ENCODE measurements at regions not wholly inside any gene's neighbourhood (a gene's known extent, or its start where the extent isn't known, plus 50 kb on each side); places are given as distances from the start of the nearest gene placed in this dataset.

GRCh38 chr7:115613836-115614235 lies 416.7 kb downstream of the TFEC start:
- Histone ChIP-seq H2BK15ac (ENCODE audit: low read length) (no peak overlapping the region), H3K4me3 (ENCODE audit: extremely low read depth in 1 of 4, insufficient read depth in 2 of 4, low read depth in 3 of 4, low read length in 4 of 4) (no peak overlapping the region), H3K4me2 (ENCODE audit: insufficient read depth in 1 of 2, low read depth in 2 of 2, low read length in 2 of 2) (no peak overlapping the region), H2BK5ac (ENCODE audit: low read depth, low read length) (no peak overlapping the region), H4K91ac (replicated peaks; ENCODE audit: insufficient read length, low read length) (no peak overlapping the region), H3K79me1 (ENCODE audit: low read depth, low read length) (no peaks in the 10 kb centered on the region), H4K20me1 (replicated peaks in 1 of 2; ENCODE audit: control insufficient read depth in 1 of 2, insufficient read depth in 2 of 2, low read length in 2 of 2) (no peaks in the 10 kb centered on the region), H2BK12ac (ENCODE audit: low read depth, low read length) (no peak overlapping the region), H3K4me1 (replicated peaks in 1 of 4; ENCODE audit: control insufficient read depth in 3 of 4, insufficient read depth in 4 of 4, low read length in 3 of 4) (no peaks in the 10 kb centered on the region), H3K56ac (replicated peaks; ENCODE audit: insufficient read length, low read depth, low read length) (no peak overlapping the region), H3K79me2 (ENCODE audit: control insufficient read depth in 1 of 2, insufficient read depth in 2 of 2, low read length in 2 of 2) (no peaks in the 10 kb centered on the region), H2AFZ (ENCODE audit: low read length) (no peak overlapping the region), H4K8ac (ENCODE audit: extremely low read depth, insufficient read depth, low read length) (no peak overlapping the region), H3K27ac (ENCODE audit: low read depth, low read length) (no peak overlapping the region), H3K9ac (replicated peaks in 1 of 4; ENCODE audit: extremely low read depth in 1 of 4, low read depth in 3 of 4, low read length in 3 of 4) (no peak overlapping the region), H3K27me3 (replicated peaks in 1 of 4; ENCODE audit: control insufficient read depth in 3 of 4, extremely low read depth in 1 of 4, insufficient read depth in 3 of 4, low read length in 3 of 4) (no peaks in the 10 kb centered on the region), H2BK20ac (ENCODE audit: low read length) (no peak overlapping the region), H4K5ac (ENCODE audit: insufficient read length, low read depth, low read length) (no peak overlapping the region), H3K18ac (ENCODE audit: extremely low read depth, low read length) (no peak overlapping the region), H3K23me2 (ENCODE audit: low read depth, low read length) (no peaks in the 10 kb centered on the region), H3K36me3 (ENCODE audit: control insufficient read depth in 2 of 4, insufficient read depth in 4 of 4, low read length in 3 of 4) (no peaks in the 10 kb centered on the region), H2BK120ac (replicated peaks; ENCODE audit: low read depth, low read length) (no peak overlapping the region), H2AK5ac (ENCODE audit: low read depth, low read length) (no peak overlapping the region), H3K9me3 (ENCODE audit: insufficient read depth in 2 of 2, low read depth in 1 of 2, low read length in 1 of 2) (no peaks in the 10 kb centered on the region; a peak in 1 of 4 replicates), H3K4ac (replicated peaks; ENCODE audit: insufficient read length, low read depth, low read length) (no peak overlapping the region), H3K14ac (ENCODE audit: insufficient read length) (no peak overlapping the region), H3K23ac (ENCODE audit: insufficient read length) (no peak overlapping the region)
- POLR2A ChIA-PET (ENCODE audit: partially characterized antibody) = no interaction called here
- FAIRE-seq (no peak), DNase-seq (ENCODE audit: low read depth in 1 of 2, low spot score in 2 of 2) (no peak)
- 93% methylated on average over 4 of the region's 4 CpGs; no CpG with 5 or more reads in 1 of the 2 experiments for WGBS, 2 experiments (ENCODE audit: extremely low coverage in 1 of 2, insufficient coverage in 1 of 2, insufficient read length in 1 of 2, insufficient replicate concordance in 2 of 2, low coverage in 1 of 2, low lambda C conversion rate in 2 of 2, missing lambda C conversion rate in 1 of 2)
- CTCF ChIA-PET (ENCODE audit: partially characterized antibody) = no interaction called here
- no peak for TF ChIP-seq RFX5 (IDR thresholded peaks at IDR 0.05; ENCODE audit: borderline replicate concordance, low read depth, low read length)
- no peak for TF ChIP-seq SRF (IDR thresholded peaks at IDR 0.05; ENCODE audit: low read depth, low read length)
- TF ChIP-seq USF2 (IDR thresholded peaks at IDR 0.05; ENCODE audit: low read length) = no peak
- no peak for TF ChIP-seq EZH2 (IDR thresholded peaks at IDR 0.05; ENCODE audit: low read depth, low read length, severe bottlenecking)
- no peak for TF ChIP-seq CEBPB (IDR thresholded peaks at IDR 0.05; ENCODE audit: low read depth, low read length)
- TF ChIP-seq SUZ12 (IDR thresholded peaks at IDR 0.05; ENCODE audit: low read length) = no peak
- TF ChIP-seq E2F6 (IDR thresholded peaks at IDR 0.05) = no peak
- TF ChIP-seq POU5F1 (IDR thresholded peaks at IDR 0.05; ENCODE audit: low read depth, low read length) = no peak
- no peak for TF ChIP-seq GABPA (IDR thresholded peaks at IDR 0.05; ENCODE audit: borderline replicate concordance, insufficient read depth, low read length)
- TF ChIP-seq TAF7 (optimal IDR thresholded peaks at IDR 0.05; ENCODE audit: borderline replicate concordance, low read depth, low read length) = no peak
- no peak for TF ChIP-seq NANOG (IDR thresholded peaks at IDR 0.05; ENCODE audit: insufficient read depth, low read depth, low read length, poor library complexity, severe bottlenecking)
- no peak for TF ChIP-seq NRF1 (IDR thresholded peaks at IDR 0.05; ENCODE audit: low read depth, low read length)
- TF ChIP-seq SP4 (IDR thresholded peaks at IDR 0.05; ENCODE audit: low read length) = no peak
- TF ChIP-seq BCL11A (IDR thresholded peaks at IDR 0.05; ENCODE audit: low read depth in 2 of 2, low read length in 2 of 2) = no peak
